ENCODE measurements at regions not wholly inside any gene's neighbourhood (a gene's known extent, or its start where the extent isn't known, plus 50 kb on each side); places are given as distances from the start of the nearest gene placed in this dataset.

GRCh38 chr2:5077479-5078089 lies 614.6 kb upstream of the SOX11 start:
- no peak for DNase-seq
- in situ Hi-C loops (cut with HindIII; ENCODE audit: low pct_ligation_motif_present, low pct_unique_long_range_greater_than_20kb, low sequenced_read_pairs), result no loop called here

GRCh38 chr2:5083402-5083801 lies 608.8 kb upstream of the SOX11 start:
- in situ Hi-C loops (cut with HindIII; ENCODE audit: low pct_ligation_motif_present, low pct_unique_long_range_greater_than_20kb, low sequenced_read_pairs), result no loop called here
- DNase-seq, result no peak

- DNase-seq, result no peak
- in situ Hi-C loops (cut with HindIII; ENCODE audit: low pct_ligation_motif_present, low pct_unique_long_range_greater_than_20kb, low sequenced_read_pairs), result no loop called here
Observed at GRCh38 chr2:5089409-5089808, 602.8 kb upstream of the SOX11 start.

- in situ Hi-C loops (cut with HindIII; ENCODE audit: low pct_ligation_motif_present, low pct_unique_long_range_greater_than_20kb, low sequenced_read_pairs), result no loop called here
- DNase-seq, result no peak
Observed at GRCh38 chr2:5093056-5093455, 599.1 kb upstream of the SOX11 start.

GRCh38 chr2:5093518-5093917 lies 598.7 kb upstream of the SOX11 start:
- DNase-seq, result no peak
- in situ Hi-C loops (cut with HindIII; ENCODE audit: low pct_ligation_motif_present, low pct_unique_long_range_greater_than_20kb, low sequenced_read_pairs), result no loop called here

- in situ Hi-C loops (cut with HindIII; ENCODE audit: low pct_ligation_motif_present, low pct_unique_long_range_greater_than_20kb, low sequenced_read_pairs), result no loop called here
- DNase-seq, result no peak
Observed at GRCh38 chr2:5094192-5094591, 598.0 kb upstream of the SOX11 start.

GRCh38 chr2:5098286-5098685 lies 593.9 kb upstream of the SOX11 start:
- no peak for DNase-seq
- in situ Hi-C loops (cut with HindIII; ENCODE audit: low pct_ligation_motif_present, low pct_unique_long_range_greater_than_20kb, low sequenced_read_pairs), result no loop called here

- in situ Hi-C loops (cut with HindIII; ENCODE audit: low pct_ligation_motif_present, low pct_unique_long_range_greater_than_20kb, low sequenced_read_pairs), result no loop called here
- DNase-seq, result no peak
Observed at GRCh38 chr2:5102823-5103222, 589.4 kb upstream of the SOX11 start.

GRCh38 chr2:5111581-5111980 lies 580.6 kb upstream of the SOX11 start:
- DNase-seq, result no peak
- in situ Hi-C loops (cut with HindIII; ENCODE audit: low pct_ligation_motif_present, low pct_unique_long_range_greater_than_20kb, low sequenced_read_pairs), result no loop called here

GRCh38 chr2:5119046-5119445 lies 573.1 kb upstream of the SOX11 start:
- in situ Hi-C loops (cut with HindIII; ENCODE audit: low pct_ligation_motif_present, low pct_unique_long_range_greater_than_20kb, low sequenced_read_pairs), result no loop called here
- DNase-seq, result no peak

GRCh38 chr2:5121121-5121520 lies 571.1 kb upstream of the SOX11 start:
- in situ Hi-C loops (cut with HindIII; ENCODE audit: low pct_ligation_motif_present, low pct_unique_long_range_greater_than_20kb, low sequenced_read_pairs), result no loop called here
- no peak for DNase-seq

GRCh38 chr2:5121642-5122041 lies 570.5 kb upstream of the SOX11 start:
- in situ Hi-C loops (cut with HindIII; ENCODE audit: low pct_ligation_motif_present, low pct_unique_long_range_greater_than_20kb, low sequenced_read_pairs), result no loop called here
- no peak for DNase-seq

GRCh38 chr2:5123582-5124196 lies 568.5 kb upstream of the SOX11 start:
- in situ Hi-C loops (cut with HindIII; ENCODE audit: low pct_ligation_motif_present, low pct_unique_long_range_greater_than_20kb, low sequenced_read_pairs), result no loop called here
- no peak for DNase-seq

- no peak for DNase-seq
- in situ Hi-C loops (cut with HindIII; ENCODE audit: low pct_ligation_motif_present, low pct_unique_long_range_greater_than_20kb, low sequenced_read_pairs), result no loop called here
Observed at GRCh38 chr2:5125017-5125730, 567.0 kb upstream of the SOX11 start.

- no peak for DNase-seq
- in situ Hi-C loops (cut with HindIII; ENCODE audit: low pct_ligation_motif_present, low pct_unique_long_range_greater_than_20kb, low sequenced_read_pairs), result no loop called here
Observed at GRCh38 chr2:5132281-5132680, 559.9 kb upstream of the SOX11 start.

GRCh38 chr2:5140347-5140746 lies 551.8 kb upstream of the SOX11 start:
- in situ Hi-C loops (cut with HindIII; ENCODE audit: low pct_ligation_motif_present, low pct_unique_long_range_greater_than_20kb, low sequenced_read_pairs), result no loop called here
- no peak for DNase-seq

GRCh38 chr2:5144159-5144558 lies 548.0 kb upstream of the SOX11 start:
- no peak for DNase-seq
- in situ Hi-C loops (cut with HindIII; ENCODE audit: low pct_ligation_motif_present, low pct_unique_long_range_greater_than_20kb, low sequenced_read_pairs), result no loop called here

GRCh38 chr2:5145053-5145452 lies 547.1 kb upstream of the SOX11 start:
- DNase-seq, result no peak
- in situ Hi-C loops (cut with HindIII; ENCODE audit: low pct_ligation_motif_present, low pct_unique_long_range_greater_than_20kb, low sequenced_read_pairs), result no loop called here

- in situ Hi-C loops (cut with HindIII; ENCODE audit: low pct_ligation_motif_present, low pct_unique_long_range_greater_than_20kb, low sequenced_read_pairs), result no loop called here
- DNase-seq, result peak; percentile 19
Observed at GRCh38 chr2:5145801-5146200, 546.4 kb upstream of the SOX11 start.

All from ACHN (cell line).